Ascending aorta (tissue), 2 donors: ENCODE measurements at regions not wholly inside any gene's neighbourhood (a gene's known extent, or its start where the extent isn't known, plus 50 kb on each side); places are given as distances from the start of the nearest gene placed in this dataset.
"Not testable (repeated sequence)": the region's sequence is repeated elsewhere in the genome, so short reads cannot be mapped to it uniquely, and the experiment has no call there.

Experiments
- DNase-seq, 2 donors: peaks; one replicate each; pipeline ENCODE4 v3.0.0-alpha.2; 2019; ENCODE audit warnings: low spot score in 2 of 2
- H3K27ac ChIP-seq, 2 donors: fragments of 200-600 bp; sonication (generic); one replicate each; pipeline ENCODE4 v1.5.1; 2016 to 2017; ENCODE audit warnings: mild to moderate bottlenecking in 1 of 2
- H3K27me3 ChIP-seq: fragments of 200-600 bp; sonication (generic); one replicate; pipeline ENCODE4 v1.5.1; 2017
- H3K36me3 ChIP-seq, 2 donors: fragments of 200-600 bp; sonication (generic); one replicate each; pipeline ENCODE4 v1.5.1; 2016
- H3K4me1 ChIP-seq, 2 donors: fragments of 200-600 bp; sonication (generic); one replicate each; pipeline ENCODE4 v1.5.1; 2016 to 2017; ENCODE audit warnings: mild to moderate bottlenecking in 1 of 2
- H3K4me3 ChIP-seq, 2 donors: fragments of 200-600 bp; sonication (generic); one replicate each; pipeline ENCODE4 v1.5.1; 2016 to 2017; ENCODE audit warnings: mild to moderate bottlenecking in 1 of 2
- H3K9me3 ChIP-seq, 2 donors: fragments of 200-600 bp; sonication (generic); one replicate each; pipeline ENCODE4 v1.5.1; 2016
- intact Hi-C: fragments of 100-400 bp; cut with DNase I; formaldehyde crosslinking; loops from one replicate; pipeline ENCODE4 v1.15.1; 2023
- TF ChIP-seq, protein P1 (sequence below), 3 experiments: fragments of 200-600 bp in 2 of 3; fragments of 450-650 bp in 1 of 3; sonication (generic) in 2 of 3; IDR thresholded peaks; one replicate each; pipeline ENCODE4 v1.5.1; 2016 to 2019; ENCODE audit warnings: antibody characterized with exemption in 3 of 3, mild to moderate bottlenecking in 1 of 3, moderate library complexity in 1 of 3

DNA sequence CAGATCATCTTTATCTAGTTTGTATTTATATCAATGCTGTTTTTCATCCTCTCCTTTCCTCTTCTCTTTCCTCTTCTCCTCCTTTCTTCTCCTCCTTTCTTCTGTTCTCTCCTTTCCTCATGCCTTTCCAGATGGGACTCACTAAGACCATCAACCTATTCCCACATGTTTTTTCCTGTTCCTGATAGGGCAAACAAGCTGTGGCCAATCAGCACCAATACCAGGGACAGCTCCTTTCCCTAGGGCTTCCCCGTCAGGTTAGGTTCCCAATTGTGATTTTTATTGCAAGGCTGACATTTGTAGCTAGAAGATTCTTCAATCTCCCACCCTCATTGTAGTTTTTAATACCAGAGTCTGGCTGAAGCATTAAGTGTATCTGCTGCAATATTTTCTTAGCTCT lies 76.3 kb upstream of the COL8A1 start:
- H3K27me3 ChIP-seq, result no peaks in the 10 kb centered on the region
- H3K4me1 ChIP-seq, result no peaks in the 10 kb centered on the region
- H3K4me3 ChIP-seq, result no peak overlapping the region
- no peaks in the 10 kb centered on the region for H3K36me3 ChIP-seq
- no peak overlapping the region for H3K27ac ChIP-seq
- intact Hi-C loops, result loop anchor here (5.0 kb wide), 1 partner anchor 50 kb away; no protein-coding TSS in a partner anchor
- no peak for DNase-seq
- TF ChIP-seq, protein P1, sequence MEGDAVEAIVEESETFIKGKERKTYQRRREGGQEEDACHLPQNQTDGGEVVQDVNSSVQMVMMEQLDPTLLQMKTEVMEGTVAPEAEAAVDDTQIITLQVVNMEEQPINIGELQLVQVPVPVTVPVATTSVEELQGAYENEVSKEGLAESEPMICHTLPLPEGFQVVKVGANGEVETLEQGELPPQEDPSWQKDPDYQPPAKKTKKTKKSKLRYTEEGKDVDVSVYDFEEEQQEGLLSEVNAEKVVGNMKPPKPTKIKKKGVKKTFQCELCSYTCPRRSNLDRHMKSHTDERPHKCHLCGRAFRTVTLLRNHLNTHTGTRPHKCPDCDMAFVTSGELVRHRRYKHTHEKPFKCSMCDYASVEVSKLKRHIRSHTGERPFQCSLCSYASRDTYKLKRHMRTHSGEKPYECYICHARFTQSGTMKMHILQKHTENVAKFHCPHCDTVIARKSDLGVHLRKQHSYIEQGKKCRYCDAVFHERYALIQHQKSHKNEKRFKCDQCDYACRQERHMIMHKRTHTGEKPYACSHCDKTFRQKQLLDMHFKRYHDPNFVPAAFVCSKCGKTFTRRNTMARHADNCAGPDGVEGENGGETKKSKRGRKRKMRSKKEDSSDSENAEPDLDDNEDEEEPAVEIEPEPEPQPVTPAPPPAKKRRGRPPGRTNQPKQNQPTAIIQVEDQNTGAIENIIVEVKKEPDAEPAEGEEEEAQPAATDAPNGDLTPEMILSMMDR (IDR thresholded peaks at IDR 0.05), result no peak
- no peaks in the 10 kb centered on the region for H3K9me3 ChIP-seq

DNA sequence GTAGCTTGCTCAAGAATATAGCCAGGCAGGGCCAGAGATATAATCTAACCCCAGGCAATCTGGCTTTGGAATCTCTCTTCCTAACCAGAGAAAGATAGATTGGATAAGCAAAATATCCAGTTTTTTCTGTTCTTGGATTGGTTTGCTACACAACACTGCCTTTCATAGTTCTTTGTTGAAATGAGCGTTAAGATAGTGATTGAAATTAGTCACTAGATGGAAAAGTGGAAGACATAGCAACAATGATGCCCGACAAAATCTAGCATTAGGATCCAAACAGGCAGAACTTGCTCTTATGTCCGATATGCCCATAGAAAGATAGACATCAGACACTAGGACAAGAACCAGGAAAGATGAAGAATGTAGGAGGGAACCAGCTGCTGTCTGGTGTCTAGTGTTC lies 77.3 kb upstream of the COL8A1 start:
- H3K4me1 ChIP-seq, result no peaks in the 10 kb centered on the region
- no peak overlapping the region for H3K27ac ChIP-seq
- TF ChIP-seq, protein P1 (IDR thresholded peaks at IDR 0.05), result no peak
- intact Hi-C loops, result loop anchor here (5.0 kb wide), 1 partner anchor 51 kb away; no protein-coding TSS in a partner anchor
- no peaks in the 10 kb centered on the region for H3K36me3 ChIP-seq
- DNase-seq, result no peak
- no peaks in the 10 kb centered on the region for H3K27me3 ChIP-seq
- no peaks in the 10 kb centered on the region for H3K9me3 ChIP-seq
- no peak overlapping the region for H3K4me3 ChIP-seq

DNA sequence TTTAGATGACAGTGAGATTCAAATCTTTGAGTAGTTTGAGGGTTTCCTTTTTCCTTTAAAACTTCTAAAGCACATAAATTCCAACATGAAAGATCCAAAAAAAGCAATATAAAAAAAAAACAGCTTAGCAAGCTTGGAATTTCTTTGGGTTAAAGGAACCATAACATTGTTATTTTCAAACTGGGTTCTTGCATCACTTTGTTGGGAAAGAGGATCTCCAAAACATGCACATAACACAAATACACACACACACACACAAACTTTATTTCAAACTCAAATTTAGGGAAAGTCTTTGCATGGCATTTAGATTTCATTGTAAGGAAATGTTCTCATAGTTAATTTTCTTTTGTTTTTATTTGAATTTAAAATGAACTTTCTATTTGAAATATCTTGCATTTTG lies 79.2 kb upstream of the COL8A1 start:
- no peak for DNase-seq

DNA sequence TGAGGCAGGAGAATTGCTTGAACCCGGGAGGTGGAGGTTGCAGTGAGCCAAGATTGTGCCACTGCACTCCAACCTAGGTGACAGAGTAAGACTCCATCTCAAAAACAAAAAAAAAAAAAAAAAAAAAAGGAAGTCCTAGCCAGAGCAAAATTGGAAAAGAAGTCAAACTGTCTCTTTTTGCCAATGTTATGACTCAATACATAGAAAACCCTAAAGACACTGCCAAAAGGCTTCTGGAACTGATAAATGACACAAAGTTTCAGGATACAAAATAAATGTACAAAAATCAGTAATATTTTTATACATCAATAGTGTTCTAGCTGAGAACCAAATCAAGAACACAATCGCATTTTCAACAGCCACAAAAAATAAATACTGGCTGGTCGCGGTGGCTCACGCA lies 82.5 kb upstream of the COL8A1 start:
- H3K27me3 ChIP-seq, H3K4me3 ChIP-seq, H3K27ac ChIP-seq, H3K9me3 ChIP-seq, H3K36me3 ChIP-seq, intact Hi-C loops, DNase-seq, H3K4me1 ChIP-seq: not testable (repeated sequence)

More for the DNA sequence above, 79.2 kb upstream of the COL8A1 start:
- Histone ChIP-seq H3K9me3 (no peaks in the 10 kb centered on the region), H3K27me3 (no peaks in the 10 kb centered on the region), H3K4me3 (no peak overlapping the region), H3K27ac (no peak overlapping the region), H3K36me3 (no peaks in the 10 kb centered on the region), H3K4me1 (no peaks in the 10 kb centered on the region)
- TF ChIP-seq, protein P1 (IDR thresholded peaks at IDR 0.05), result no peak
- intact Hi-C loops, result no loop called here

DNA sequence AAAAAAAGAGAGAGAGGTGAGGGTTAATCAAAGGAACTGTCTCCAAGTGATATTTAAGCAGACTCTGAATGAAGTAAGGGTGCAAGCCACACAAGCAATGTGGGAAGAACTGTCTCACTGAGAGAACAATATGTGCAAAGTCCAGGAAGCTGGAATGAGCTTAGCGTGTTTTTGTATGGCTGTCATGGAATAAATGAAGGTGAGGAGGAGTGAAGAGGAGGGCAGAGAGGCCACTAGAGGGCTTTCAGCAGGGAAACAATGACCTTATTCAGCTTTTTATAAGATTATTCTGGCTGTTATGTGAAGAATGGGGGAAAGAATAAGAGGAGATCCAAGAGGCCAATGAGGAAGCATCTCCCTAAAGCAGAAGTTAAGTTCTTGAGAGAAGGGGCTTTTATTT lies 86.9 kb upstream of the COL8A1 start:
- TF ChIP-seq, protein P1 (IDR thresholded peaks at IDR 0.05), result no peak
- no peak overlapping the region for H3K27ac ChIP-seq
- H3K27me3 ChIP-seq, result no peaks in the 10 kb centered on the region
- peaks cover 0 to 6% of the 10 kb centered on the region in 2 donors for H3K4me1 ChIP-seq
- H3K36me3 ChIP-seq, result no peaks in the 10 kb centered on the region
- intact Hi-C loops, result no loop called here
- DNase-seq, result no peak
- H3K4me3 ChIP-seq, result no peak overlapping the region
- H3K9me3 ChIP-seq, result no peaks in the 10 kb centered on the region

DNA sequence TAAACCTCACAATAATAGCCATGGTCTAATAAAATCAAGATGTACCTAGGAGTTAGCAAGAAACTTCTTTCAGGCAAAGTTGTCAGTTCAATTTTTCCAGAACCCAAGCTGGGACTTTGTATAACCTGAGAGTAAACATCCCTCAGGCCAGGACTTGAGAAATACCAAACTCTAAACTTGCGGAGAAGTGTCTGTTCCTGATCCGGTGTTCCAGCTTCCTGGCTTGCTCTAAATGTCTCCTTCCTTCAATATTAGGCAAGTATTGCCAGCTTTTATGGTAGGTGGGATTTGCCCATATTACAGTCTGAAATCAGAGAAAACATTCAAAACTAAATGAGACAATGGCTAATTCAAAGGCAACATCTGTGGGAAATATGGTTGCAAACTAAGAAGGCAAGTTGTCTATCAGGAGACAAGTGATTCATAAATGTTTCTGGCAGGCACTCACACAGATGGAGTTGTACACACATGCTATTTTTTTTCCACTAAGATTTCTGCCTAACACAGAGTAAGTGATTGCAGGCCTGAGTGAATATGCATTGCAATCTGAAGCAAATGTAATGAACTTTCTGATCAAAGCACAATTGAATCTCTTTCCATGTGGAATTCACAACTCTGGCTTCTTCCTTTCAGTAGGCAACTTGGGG lies 88.3 kb upstream of the COL8A1 start:
- Histone ChIP-seq H3K4me3 (no peak overlapping the region), H3K4me1 (peaks cover 0 to 10% of the 10 kb centered on the region in 2 donors), H3K36me3 (no peaks in the 10 kb centered on the region), H3K27me3 (no peaks in the 10 kb centered on the region), H3K9me3 (no peaks in the 10 kb centered on the region), H3K27ac (no peak overlapping the region)
- DNase-seq, result no peak
- intact Hi-C loops, result no loop called here
- TF ChIP-seq, protein P1 (IDR thresholded peaks at IDR 0.05), result no peak
